Colonic mucosa (tissue), 4 donors: ENCODE measurements at regions not wholly inside any gene's neighbourhood (a gene's known extent, or its start where the extent isn't known, plus 50 kb on each side); places are given as distances from the start of the nearest gene placed in this dataset.
"Not testable (repeated sequence)": the region's sequence is repeated elsewhere in the genome, so short reads cannot be mapped to it uniquely, and the experiment has no call there.

Experiments
- DNase-seq: peaks from one replicate; pipeline ENCODE4 v3.0.0-alpha.2; 2020
- H3K27ac ChIP-seq: fragments of 200-600 bp; one replicate; pipeline ENCODE4 v1.8.0; 2021
- H3K27me3 ChIP-seq: fragments of 200-600 bp; one replicate; pipeline ENCODE4 v1.8.0; 2021
- H3K36me3 ChIP-seq: fragments of 200-600 bp; one replicate; pipeline ENCODE4 v1.8.0; 2021
- H3K4me1 ChIP-seq: fragments of 200-600 bp; one replicate; pipeline ENCODE4 v1.8.0; 2021; ENCODE audit warnings: mild to moderate bottlenecking
- H3K4me3 ChIP-seq: fragments of 200-600 bp; one replicate; pipeline ENCODE4 v1.8.0; 2021
- H3K9ac ChIP-seq, 2 donors: one replicate each; pipeline ENCODE4 v1.7.0; 2013; ENCODE audit warnings: control low read depth in 2 of 2, low read depth in 2 of 2, low read length in 2 of 2
- H3K9me3 ChIP-seq: fragments of 200-600 bp; one replicate; pipeline ENCODE4 v1.8.0; 2021
- CTCF ChIP-seq: fragments of 200-600 bp; IDR thresholded peaks from one replicate; pipeline ENCODE4 v1.8.0; 2022; ENCODE audit warnings: antibody characterized with exemption, mild to moderate bottlenecking
- intact Hi-C: fragments of 100-400 bp; cut with DNase I; formaldehyde crosslinking; loops from one replicate; pipeline ENCODE4 v1.14.1; 2022
- donor health status: healthy.
- donor health status: DM: no; HTN: no; CAD: no.
- donor health status: DM: no; HTN: no; CAD: no.

- Histone ChIP-seq H3K36me3 (no peaks in the 10 kb centered on the region), H3K9ac (no peak overlapping the region), H3K4me1 (no peaks in the 10 kb centered on the region), H3K27ac (no peak overlapping the region), H3K9me3 (no peaks in the 10 kb centered on the region), H3K27me3 (no peaks in the 10 kb centered on the region), H3K4me3 (no peak overlapping the region)
- intact Hi-C loops, result no loop called here
- no peak for TF ChIP-seq CTCF
- no peak for DNase-seq
These were observed 115.3 kb downstream of the CD83 start for GRCh38 chr6:14232889-14233288.

GRCh38 chr6:14235653-14236356, 118.2 kb downstream of the CD83 start:
- Histone ChIP-seq H3K27me3 (no peaks in the 10 kb centered on the region), H3K4me1 (no peaks in the 10 kb centered on the region), H3K27ac (no peak overlapping the region), H3K36me3 (no peaks in the 10 kb centered on the region), H3K9ac (no peak overlapping the region), H3K4me3 (no peak overlapping the region), H3K9me3 (no peaks in the 10 kb centered on the region)
- TF ChIP-seq CTCF, result no peak
- intact Hi-C loops, result no loop called here
- DNase-seq, result no peak

GRCh38 chr6:14239097-14239496, 121.5 kb downstream of the CD83 start:
- intact Hi-C loops, result no loop called here
- no peaks in the 10 kb centered on the region for H3K4me1 ChIP-seq
- H3K9me3 ChIP-seq, result no peaks in the 10 kb centered on the region
- H3K27ac ChIP-seq, result no peak overlapping the region
- H3K4me3 ChIP-seq, result no peak overlapping the region
- H3K36me3 ChIP-seq, result no peaks in the 10 kb centered on the region
- no peak for TF ChIP-seq CTCF
- H3K27me3 ChIP-seq, result no peaks in the 10 kb centered on the region
- DNase-seq, result no peak
- no peak overlapping the region for H3K9ac ChIP-seq

- Histone ChIP-seq H3K4me1 (no peaks in the 10 kb centered on the region), H3K4me3 (no peak overlapping the region), H3K9ac (no peak overlapping the region), H3K36me3 (no peaks in the 10 kb centered on the region), H3K27me3 (no peaks in the 10 kb centered on the region), H3K27ac (no peak overlapping the region), H3K9me3 (no peaks in the 10 kb centered on the region)
- no peak for TF ChIP-seq CTCF
- no peak for DNase-seq
- intact Hi-C loops, result no loop called here
These were observed 123.0 kb downstream of the CD83 start for GRCh38 chr6:14240411-14241166.

- Histone ChIP-seq H3K27me3 (no peaks in the 10 kb centered on the region), H3K27ac (no peak overlapping the region), H3K4me1 (no peaks in the 10 kb centered on the region), H3K9ac (no peak overlapping the region), H3K9me3 (no peaks in the 10 kb centered on the region), H3K4me3 (no peak overlapping the region), H3K36me3 (no peaks in the 10 kb centered on the region)
- intact Hi-C loops, result no loop called here
- no peak for TF ChIP-seq CTCF
- no peak for DNase-seq
These were observed 123.9 kb downstream of the CD83 start for GRCh38 chr6:14241255-14242070.

GRCh38 chr6:14242912-14243311, 125.3 kb downstream of the CD83 start:
- H3K9me3 ChIP-seq, H3K27ac ChIP-seq, H3K27me3 ChIP-seq, H3K36me3 ChIP-seq, H3K4me3 ChIP-seq, H3K4me1 ChIP-seq, H3K9ac ChIP-seq, intact Hi-C loops, DNase-seq: not testable (repeated sequence)
